A549 (cell line): ENCODE measurements at regions not wholly inside any gene's neighbourhood (a gene's known extent, or its start where the extent isn't known, plus 50 kb on each side); places are given as distances from the start of the nearest gene placed in this dataset.

Experiments used
- CTCF ChIP-seq: fragments of >200 bp; sonication (Bioruptor Twin); formaldehyde crosslinking; IDR thresholded peaks from 3 replicates; pipeline ENCODE4 v1.5.1; 2016
- E2F6 ChIP-seq: IDR thresholded peaks from 2 replicates; pipeline ENCODE4 v1.6.1; 2012; ENCODE audit warnings: low read depth, borderline replicate concordance
- ELK1 ChIP-seq: fragments of 150-350 bp; IDR thresholded peaks from 2 replicates; pipeline ENCODE4 v1.6.1; 2014; ENCODE audit warnings: low read depth, mild to moderate bottlenecking, low read length
- KDM1A ChIP-seq: fragments of 200-600 bp; sonication (generic); IDR thresholded peaks from 2 replicates; pipeline ENCODE4 v1.6.1; 2016; ENCODE audit warnings: low read depth, mild to moderate bottlenecking
- NR3C1 ChIP-seq: fragments of >200 bp; sonication (Bioruptor Twin); formaldehyde crosslinking; IDR thresholded peaks from 3 replicates; pipeline ENCODE4 v1.6.1; 2017
- POLR2A ChIP-seq: IDR thresholded peaks from 2 replicates; pipeline ENCODE4 v1.6.1; 2012; ENCODE audit warnings: mild to moderate bottlenecking, low read length
- POLR2AphosphoS2 ChIP-seq: conservative IDR thresholded peaks from 2 replicates; pipeline ENCODE4 v1.6.1; 2012; ENCODE audit warnings: low read length, improper control_type of control experiment, inconsistent platforms
- RAD21 ChIP-seq, 2 experiments: fragments of >200 bp in 1 of 2; sonication (Bioruptor Twin) in 1 of 2; formaldehyde crosslinking in 1 of 2; IDR thresholded peaks in 1 of 2; conservative IDR thresholded peaks in 1 of 2; 2 replicates in 1 of 2; 3 replicates in 1 of 2; pipeline ENCODE4 v1.6.1; 2012 to 2018; ENCODE audit warnings: inconsistent platforms in 1 of 2

GRCh38 chr5:92886751-92887150 is 694.3 kb downstream of the NR2F1-AS1 start:
- no peak for TF ChIP-seq POLR2AphosphoS2
- TF ChIP-seq NR3C1: no peak
- no peak for TF ChIP-seq KDM1A
- TF ChIP-seq CTCF: no peak
- TF ChIP-seq RAD21 (conservative IDR thresholded peaks at IDR 0.05 in 1 of 2, IDR thresholded peaks at IDR 0.05 in 1 of 2): no peak
- TF ChIP-seq E2F6: no peak
- no peak for TF ChIP-seq POLR2A
- no peak for TF ChIP-seq ELK1
